GM23248 (cell line): ENCODE measurements at regions not wholly inside any gene's neighbourhood (a gene's known extent, or its start where the extent isn't known, plus 50 kb on each side); places are given as distances from the start of the nearest gene placed in this dataset.

ENCODE experiments used
- DNase-seq: peaks from one replicate; pipeline ENCODE4 v3.0.0-alpha.2; 2015
- H2AFZ ChIP-seq: fragments of 200-600 bp; sonication (generic); 2 replicates; pipeline ENCODE4 v1.6.1; 2016; ENCODE audit warnings: antibody characterized with exemption
- H3F3A ChIP-seq: fragments of 200-600 bp; sonication (generic); 2 replicates; pipeline ENCODE4 v1.6.1; 2016; ENCODE audit warnings: mild to moderate bottlenecking, antibody characterized with exemption, mixed run types; ENCODE audit not compliant: insufficient read depth
- H3K27ac ChIP-seq: fragments of 200-600 bp; sonication (generic); 2 replicates; pipeline ENCODE4 v1.5.1; 2016; ENCODE audit warnings: mild to moderate bottlenecking
- H3K27me3 ChIP-seq: fragments of 200-600 bp; sonication (generic); replicated peaks from 2 replicates; pipeline ENCODE4 v1.6.1; 2016; ENCODE audit warnings: mild to moderate bottlenecking; ENCODE audit not compliant: insufficient read depth
- H3K36me3 ChIP-seq: fragments of 200-600 bp; sonication (generic); 2 replicates; pipeline ENCODE4 v1.6.1; 2016; ENCODE audit warnings: low read depth, mild to moderate bottlenecking
- H3K4me1 ChIP-seq: fragments of 200-600 bp; sonication (generic); 2 replicates; pipeline ENCODE4 v1.6.1; 2016; ENCODE audit warnings: mild to moderate bottlenecking; ENCODE audit not compliant: insufficient read depth
- H3K4me2 ChIP-seq: fragments of 200-600 bp; sonication (generic); one replicate; pipeline ENCODE4 v1.6.1; 2016; ENCODE audit warnings: mild to moderate bottlenecking; ENCODE audit not compliant: unreplicated experiment
- H3K4me3 ChIP-seq: fragments of 200-600 bp; sonication (generic); 2 replicates; pipeline ENCODE4 v1.5.1; 2016; ENCODE audit warnings: mild to moderate bottlenecking
- H3K79me2 ChIP-seq: fragments of 200-600 bp; sonication (generic); 2 replicates; pipeline ENCODE4 v1.6.1; 2016; ENCODE audit warnings: mild to moderate bottlenecking; ENCODE audit not compliant: insufficient read depth
- H3K9ac ChIP-seq: fragments of 200-600 bp; sonication (generic); 2 replicates; pipeline ENCODE4 v1.6.1; 2016; ENCODE audit warnings: mild to moderate bottlenecking
- H3K9me2 ChIP-seq: fragments of 200-600 bp; sonication (generic); 2 replicates; pipeline ENCODE4 v1.6.1; 2016; ENCODE audit warnings: mixed run types, mild to moderate bottlenecking, moderate library complexity; ENCODE audit not compliant: insufficient read depth
- H3K9me3 ChIP-seq: fragments of 200-600 bp; sonication (generic); one replicate; pipeline ENCODE4 v1.6.1; 2017; ENCODE audit warnings: low read depth
- H4K20me1 ChIP-seq: fragments of 200-600 bp; sonication (generic); 2 replicates; pipeline ENCODE4 v1.6.0; 2016; ENCODE audit not compliant: insufficient read depth
- EZH2 ChIP-seq: fragments of 200-600 bp; sonication (generic); IDR thresholded peaks from 2 replicates; pipeline ENCODE4 v1.6.1; 2018; ENCODE audit warnings: antibody characterized with exemption, mild to moderate bottlenecking; ENCODE audit not compliant: insufficient read depth, poor library complexity, severe bottlenecking
- EZH2phosphoT487 ChIP-seq: fragments of 200-600 bp; sonication (generic); IDR thresholded peaks from 2 replicates; pipeline ENCODE4 v1.6.1; 2018; ENCODE audit warnings: antibody characterized with exemption, moderate library complexity, mild to moderate bottlenecking, low read depth; ENCODE audit not compliant: insufficient read depth
- WGBS, 2 experiments: methylation state at CpG; one replicate each; pipeline ENCODE4 v1.1.6; 2015 to 2017; ENCODE audit warnings: low lambda C conversion rate in 2 of 2, low coverage in 1 of 2; ENCODE audit errors: missing lambda C conversion rate in 2 of 2; 5-methylcytosine and 5-hydroxymethylcytosine counted together
- in situ Hi-C: fragments of 300-500 bp; cut with MboI; formaldehyde crosslinking; loops from 2 replicates; pipeline ENCODE4 v1.15.0; 2020

- Histone ChIP-seq H3K36me3 (no peaks in the 10 kb centered on the region), H2AFZ (no peak overlapping the region), H3K27ac (no peak overlapping the region), H3K27me3 (no peaks in the 10 kb centered on the region), H4K20me1 (no peaks in the 10 kb centered on the region), H3K9me2 (no peaks in the 10 kb centered on the region), H3K9me3 (no peaks in the 10 kb centered on the region), H3K4me2 (no peak overlapping the region), H3K79me2 (no peaks in the 10 kb centered on the region), H3K4me1 (peaks cover 13% of the 10 kb centered on the region), H3F3A (0 out of 2 replicates have a peak, but pooled peaks cover 12% of the 10 kb centered on the region), H3K4me3 (no peak overlapping the region), H3K9ac (no peak overlapping the region)
- WGBS, 2 experiments: 86 to 89% methylated on average over 16 to 19 of the region's 19 CpGs
- in situ Hi-C loops: loop anchor here (10.0 to 25.0 kb wide), 2 partner anchors 356 to 704 kb away; no protein-coding TSS in a partner anchor
- no peak for DNase-seq
- TF ChIP-seq EZH2: no peak
- no peak for TF ChIP-seq EZH2phosphoT487
These were observed 143.0 kb upstream of the ZFHX3 start for GRCh38 chr16:73190688-73191659.

- Histone ChIP-seq H3K4me3 (no peak overlapping the region), H3K9ac (no peak overlapping the region), H3K4me1 (peaks cover 13% of the 10 kb centered on the region), H2AFZ (no peak overlapping the region), H3K36me3 (no peaks in the 10 kb centered on the region), H3K9me2 (no peaks in the 10 kb centered on the region), H3K4me2 (no peak overlapping the region), H3F3A (0 out of 2 replicates have a peak, but pooled peaks cover 12% of the 10 kb centered on the region), H4K20me1 (no peaks in the 10 kb centered on the region), H3K27me3 (no peaks in the 10 kb centered on the region), H3K27ac (no peak overlapping the region), H3K9me3 (no peaks in the 10 kb centered on the region), H3K79me2 (no peaks in the 10 kb centered on the region)
- in situ Hi-C loops: loop anchor here (10.0 to 25.0 kb wide), 2 partner anchors 355 to 703 kb away; no protein-coding TSS in a partner anchor
- TF ChIP-seq EZH2phosphoT487 (no peak), EZH2 (no peak)
- 93 to 94% methylated on average over 2 of the region's 2 CpGs for WGBS, 2 experiments
- no peak for DNase-seq
These were observed 142.3 kb upstream of the ZFHX3 start for GRCh38 chr16:73190256-73190655.

GRCh38 chr16:73189136-73189535 is 141.2 kb upstream of the ZFHX3 start:
- Histone ChIP-seq H3K4me3 (no peak overlapping the region), H3K4me2 (no peak overlapping the region), H3F3A (0 out of 2 replicates have a peak, but pooled peaks cover 12% of the 10 kb centered on the region), H2AFZ (no peak overlapping the region), H3K79me2 (no peaks in the 10 kb centered on the region), H3K4me1 (peaks cover 14% of the 10 kb centered on the region), H3K9ac (no peak overlapping the region), H3K36me3 (no peaks in the 10 kb centered on the region), H3K9me3 (no peaks in the 10 kb centered on the region), H3K27me3 (no peaks in the 10 kb centered on the region), H3K9me2 (no peaks in the 10 kb centered on the region), H3K27ac (no peak overlapping the region), H4K20me1 (no peaks in the 10 kb centered on the region)
- TF ChIP-seq EZH2 (no peak), EZH2phosphoT487 (no peak)
- WGBS, 2 experiments: 79% methylated on average over 13 of the region's 13 CpGs
- in situ Hi-C loops: loop anchor here (25.0 kb wide), 1 partner anchor 702 kb away; no protein-coding TSS in a partner anchor
- no peak for DNase-seq

- Histone ChIP-seq H3K9me2 (no peaks in the 10 kb centered on the region), H4K20me1 (no peaks in the 10 kb centered on the region), H3K4me1 (peaks cover 13% of the 10 kb centered on the region), H3K9me3 (no peaks in the 10 kb centered on the region), H3F3A (0 out of 2 replicates have a peak, but pooled peaks cover under 1% of the 10 kb centered on the region), H3K79me2 (no peaks in the 10 kb centered on the region), H3K36me3 (no peaks in the 10 kb centered on the region), H3K27me3 (no peaks in the 10 kb centered on the region), H3K4me2 (no peak overlapping the region), H3K9ac (no peak overlapping the region), H3K4me3 (no peak overlapping the region), H3K27ac (no peak overlapping the region), H2AFZ (no peak overlapping the region)
- no peak for TF ChIP-seq EZH2phosphoT487
- no peak for TF ChIP-seq EZH2
- in situ Hi-C loops: loop anchor here (25.0 kb wide), 1 partner anchor 700 kb away; no protein-coding TSS in a partner anchor
- WGBS, 2 experiments: 85 to 88% methylated on average over 4 of the region's 4 CpGs
- DNase-seq: no peak
These were observed 139.0 kb upstream of the ZFHX3 start for GRCh38 chr16:73186752-73187601.
